C4-2B (cell line): ENCODE measurements at regions not wholly inside any gene's neighbourhood (a gene's known extent, or its start where the extent isn't known, plus 50 kb on each side); places are given as distances from the start of the nearest gene placed in this dataset.

Experiments used
- CTCF ChIP-seq: fragments of 450-650 bp; conservative IDR thresholded peaks from 2 replicates; pipeline ENCODE4 v1.5.1; 2017; ENCODE audit warnings: mild to moderate bottlenecking
- ZFX ChIP-seq: fragments of 450-650 bp; IDR thresholded peaks from 2 replicates; pipeline ENCODE4 v1.6.1; 2017

- TF ChIP-seq CTCF (no peak), ZFX (no peak)
Observed at GRCh38 chr4:108272561-108272960, 103.8 kb upstream of the LEF1 start.
